Neural progenitor cell (in vitro differentiated cells): ENCODE measurements at regions not wholly inside any gene's neighbourhood (a gene's known extent, or its start where the extent isn't known, plus 50 kb on each side); places are given as distances from the start of the nearest gene placed in this dataset.

Experiments
- DNase-seq: peaks from one replicate; pipeline ENCODE4 v3.0.0-alpha.2; 2016; ENCODE audit warnings: low spot score
- H2AFZ ChIP-seq: fragments of 200-600 bp; sonication (generic); replicated peaks from 2 replicates; pipeline ENCODE4 v1.6.1; 2016; ENCODE audit warnings: antibody characterized with exemption
- H3F3A ChIP-seq: fragments of 200-600 bp; sonication (generic); 2 replicates; pipeline ENCODE4 v1.6.1; 2016; ENCODE audit warnings: antibody characterized with exemption, low read depth
- H3K27ac ChIP-seq: fragments of 200-600 bp; sonication (generic); 2 replicates; pipeline ENCODE4 v1.5.1; 2016; ENCODE audit warnings: mild to moderate bottlenecking
- H3K27me3 ChIP-seq: fragments of 200-600 bp; sonication (generic); 2 replicates; pipeline ENCODE4 v1.6.1; 2016; ENCODE audit warnings: mild to moderate bottlenecking, moderate library complexity
- H3K36me3 ChIP-seq: fragments of 200-600 bp; sonication (generic); 2 replicates; pipeline ENCODE4 v1.5.1; 2016
- H3K4me1 ChIP-seq: fragments of 200-600 bp; sonication (generic); 2 replicates; pipeline ENCODE4 v1.6.1; 2016; ENCODE audit warnings: mixed run types
- H3K4me2 ChIP-seq: fragments of 200-600 bp; sonication (generic); 2 replicates; pipeline ENCODE4 v1.6.1; 2016
- H3K4me3 ChIP-seq: fragments of 200-600 bp; sonication (generic); 2 replicates; pipeline ENCODE4 v1.5.1; 2016
- H3K79me2 ChIP-seq: fragments of 200-600 bp; sonication (generic); 2 replicates; pipeline ENCODE4 v1.6.1; 2016; ENCODE audit warnings: low read depth
- H3K9ac ChIP-seq: fragments of 200-600 bp; sonication (generic); 2 replicates; pipeline ENCODE4 v1.6.1; 2016
- H3K9me3 ChIP-seq: fragments of 200-600 bp; sonication (generic); 2 replicates; pipeline ENCODE4 v1.5.1; 2016; ENCODE audit warnings: low read depth
- H4K20me1 ChIP-seq: fragments of 200-600 bp; sonication (generic); 2 replicates; pipeline ENCODE4 v1.6.1; 2016; ENCODE audit warnings: low read depth
- H3K27ac Mint-ChIP-seq: 3 replicates; pipeline ENCODE4 v1.8.0; 2021; ENCODE audit warnings: mixed read lengths
- H3K27me3 Mint-ChIP-seq: 2 replicates; pipeline ENCODE4 v1.8.0; 2022; ENCODE audit warnings: low read depth, mild to moderate bottlenecking, inconsistent platforms, moderate library complexity, mixed read lengths; ENCODE audit not compliant: insufficient read depth
- H3K36me3 Mint-ChIP-seq: 3 replicates; pipeline ENCODE4 v1.8.0; 2021; ENCODE audit warnings: mixed read lengths
- H3K4me1 Mint-ChIP-seq: 3 replicates; pipeline ENCODE4 v1.8.0; 2021; ENCODE audit warnings: mixed read lengths
- H3K4me3 Mint-ChIP-seq: 3 replicates; pipeline ENCODE4 v1.8.0; 2021; ENCODE audit warnings: mild to moderate bottlenecking, moderate library complexity, mixed read lengths
- H3K9me3 Mint-ChIP-seq: 3 replicates; pipeline ENCODE4 v1.8.0; 2020; ENCODE audit warnings: mixed read lengths
- CTCF ChIP-seq: fragments of 200-600 bp; sonication (generic); IDR thresholded peaks from 2 replicates; pipeline ENCODE4 v1.5.1; 2017; ENCODE audit warnings: antibody characterized with exemption, mild to moderate bottlenecking
- EZH2 ChIP-seq: fragments of 200-600 bp; sonication (generic); IDR thresholded peaks from 2 replicates; pipeline ENCODE4 v1.6.1; 2017; ENCODE audit warnings: antibody characterized with exemption, mild to moderate bottlenecking, moderate library complexity
- EZH2phosphoT487 ChIP-seq: fragments of 200-600 bp; sonication (generic); IDR thresholded peaks from 2 replicates; pipeline ENCODE4 v1.6.1; 2017; ENCODE audit warnings: antibody characterized with exemption

DNA sequence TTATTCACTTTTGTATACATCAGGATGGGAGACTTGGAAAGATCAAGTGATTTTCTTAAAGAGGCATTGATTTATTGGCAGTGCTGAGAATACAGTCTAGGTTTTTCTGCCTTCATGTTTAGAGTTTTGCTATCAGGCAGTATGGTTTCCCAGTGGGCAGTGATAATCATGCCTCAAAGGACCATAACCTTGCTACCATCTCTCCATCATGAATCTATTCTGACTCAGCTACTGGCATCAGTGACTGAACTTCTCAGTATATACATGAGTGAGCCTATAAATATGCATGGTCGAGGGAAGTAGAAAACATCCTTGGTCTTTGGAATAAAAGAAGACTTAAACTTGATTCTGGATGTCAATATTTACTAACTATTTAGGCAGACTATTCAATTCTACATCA is 562.0 kb upstream of the AADAT start:
- Mint-ChIP-seq H3K4me1 (no peaks in the 10 kb centered on the region), H3K27ac (no peak overlapping the region), H3K4me3 (no peak overlapping the region), H3K36me3 (no peaks in the 10 kb centered on the region), H3K27me3 (no peaks in the 10 kb centered on the region), H3K9me3 (no peaks in the 10 kb centered on the region)
- no peak overlapping the region for H3K4me2 ChIP-seq
- no peaks in the 10 kb centered on the region for H3K36me3 ChIP-seq
- no peak overlapping the region for H3K4me3 ChIP-seq
- H3F3A ChIP-seq, result no peaks in the 10 kb centered on the region
- no peaks in the 10 kb centered on the region for H3K9me3 ChIP-seq
- H3K79me2 ChIP-seq, result no peaks in the 10 kb centered on the region
- DNase-seq, result no peak
- TF ChIP-seq EZH2phosphoT487 (no peak), EZH2 (no peak), CTCF (no peak)
- H3K4me1 ChIP-seq, result no peaks in the 10 kb centered on the region
- no peak overlapping the region for H3K27ac ChIP-seq
- no peak overlapping the region for H2AFZ ChIP-seq
- no peak overlapping the region for H3K9ac ChIP-seq
- H4K20me1 ChIP-seq, result no peaks in the 10 kb centered on the region
- no peaks in the 10 kb centered on the region for H3K27me3 ChIP-seq

- Mint-ChIP-seq H3K27ac (no peak overlapping the region), H3K4me1 (no peaks in the 10 kb centered on the region), H3K4me3 (no peak overlapping the region), H3K36me3 (no peaks in the 10 kb centered on the region), H3K9me3 (peaks cover 14% of the 10 kb centered on the region), H3K27me3 (no peaks in the 10 kb centered on the region)
- no peak for TF ChIP-seq CTCF
- no peak for TF ChIP-seq EZH2phosphoT487
- no peak for TF ChIP-seq EZH2
- Histone ChIP-seq H3K36me3 (no peaks in the 10 kb centered on the region), H3K79me2 (no peaks in the 10 kb centered on the region), H3K9me3 (no peaks in the 10 kb centered on the region), H3K4me1 (no peaks in the 10 kb centered on the region), H3F3A (no peaks in the 10 kb centered on the region), H3K9ac (no peak overlapping the region), H2AFZ (no peak overlapping the region), H3K27me3 (no peaks in the 10 kb centered on the region), H3K27ac (no peak overlapping the region), H3K4me3 (no peak overlapping the region), H3K4me2 (no peak overlapping the region), H4K20me1 (no peaks in the 10 kb centered on the region)
- no peak for DNase-seq
These were observed 537.7 kb upstream of the AADAT start for GRCh38 chr4:170627418-170627817.

DNA sequence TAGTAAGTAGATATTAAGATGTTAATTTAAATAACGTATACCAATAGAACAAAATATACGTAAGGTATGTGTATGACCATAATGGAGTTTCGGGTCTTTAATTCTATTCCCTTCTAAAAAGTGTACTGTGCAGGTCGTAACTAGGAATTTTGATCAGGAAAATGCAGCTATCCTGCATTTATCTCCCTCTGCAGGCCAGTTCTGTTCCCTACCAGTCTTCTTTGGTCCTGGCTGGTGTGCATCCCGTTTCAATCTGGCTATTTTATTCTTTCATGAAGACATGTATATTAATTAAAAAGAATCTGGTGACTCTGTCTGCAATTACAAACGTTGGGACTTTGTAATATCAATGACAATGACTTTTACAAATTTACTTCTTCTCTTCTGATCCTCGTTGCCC is 534.1 kb upstream of the AADAT start:
- H3K36me3 Mint-ChIP-seq, result no peaks in the 10 kb centered on the region
- TF ChIP-seq EZH2phosphoT487 (no peak), EZH2 (no peak), CTCF (peak; percentile 44)
- H3K4me1 Mint-ChIP-seq, result no peaks in the 10 kb centered on the region
- Histone ChIP-seq H3K9ac (no peak overlapping the region), H3K36me3 (no peaks in the 10 kb centered on the region), H4K20me1 (no peaks in the 10 kb centered on the region), H3F3A (no peaks in the 10 kb centered on the region), H3K79me2 (no peaks in the 10 kb centered on the region), H3K4me1 (no peaks in the 10 kb centered on the region), H3K4me2 (no peak overlapping the region), H2AFZ (no peak overlapping the region), H3K4me3 (no peak overlapping the region), H3K27ac (no peak overlapping the region), H3K27me3 (no peaks in the 10 kb centered on the region), H3K9me3 (no peaks in the 10 kb centered on the region)
- no peak overlapping the region for H3K4me3 Mint-ChIP-seq
- no peaks in the 10 kb centered on the region for H3K9me3 Mint-ChIP-seq
- H3K27ac Mint-ChIP-seq, result no peak overlapping the region
- H3K27me3 Mint-ChIP-seq, result no peaks in the 10 kb centered on the region
- DNase-seq, result no peak

DNA sequence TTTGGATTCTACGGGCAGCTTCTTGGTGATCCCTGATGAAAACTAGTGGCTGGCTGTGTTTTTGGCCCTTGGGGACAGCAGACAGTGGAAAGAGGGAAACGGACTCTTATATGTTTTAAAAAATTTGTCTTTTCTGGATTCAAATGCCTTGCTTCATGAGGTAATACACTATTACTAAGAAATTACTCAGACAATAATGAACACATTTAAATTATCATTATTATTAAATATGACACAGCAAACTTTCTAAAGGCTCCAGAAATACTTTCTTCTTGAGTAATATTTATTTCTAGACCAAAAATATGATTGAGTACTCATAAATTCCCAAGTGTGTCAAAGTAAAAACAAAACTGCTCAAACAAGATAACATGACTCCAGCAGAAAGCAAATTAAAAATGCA is 520.7 kb upstream of the AADAT start:
- Histone ChIP-seq H2AFZ (no peak overlapping the region), H3K36me3 (no peaks in the 10 kb centered on the region), H3K9me3 (no peaks in the 10 kb centered on the region), H3K4me2 (no peak overlapping the region), H3K4me3 (no peak overlapping the region), H4K20me1 (no peaks in the 10 kb centered on the region), H3K79me2 (no peaks in the 10 kb centered on the region), H3K27ac (no peak overlapping the region), H3K4me1 (no peaks in the 10 kb centered on the region), H3K27me3 (no peaks in the 10 kb centered on the region), H3K9ac (no peak overlapping the region), H3F3A (no peaks in the 10 kb centered on the region)
- no peak for DNase-seq
- no peak overlapping the region for H3K27ac Mint-ChIP-seq
- H3K4me1 Mint-ChIP-seq, result no peaks in the 10 kb centered on the region
- TF ChIP-seq EZH2 (no peak), CTCF (no peak), EZH2phosphoT487 (no peak)
- H3K4me3 Mint-ChIP-seq, result no peak overlapping the region
- peaks cover 2% of the 10 kb centered on the region for H3K9me3 Mint-ChIP-seq
- H3K27me3 Mint-ChIP-seq, result no peaks in the 10 kb centered on the region
- H3K36me3 Mint-ChIP-seq, result no peaks in the 10 kb centered on the region
